ENCODE measurements at regions not wholly inside any gene's neighbourhood (a gene's known extent, or its start where the extent isn't known, plus 50 kb on each side); places are given as distances from the start of the nearest gene placed in this dataset.
"Not testable (repeated sequence)": the region's sequence is repeated elsewhere in the genome, so short reads cannot be mapped to it uniquely, and the experiment has no call there.

DNA sequence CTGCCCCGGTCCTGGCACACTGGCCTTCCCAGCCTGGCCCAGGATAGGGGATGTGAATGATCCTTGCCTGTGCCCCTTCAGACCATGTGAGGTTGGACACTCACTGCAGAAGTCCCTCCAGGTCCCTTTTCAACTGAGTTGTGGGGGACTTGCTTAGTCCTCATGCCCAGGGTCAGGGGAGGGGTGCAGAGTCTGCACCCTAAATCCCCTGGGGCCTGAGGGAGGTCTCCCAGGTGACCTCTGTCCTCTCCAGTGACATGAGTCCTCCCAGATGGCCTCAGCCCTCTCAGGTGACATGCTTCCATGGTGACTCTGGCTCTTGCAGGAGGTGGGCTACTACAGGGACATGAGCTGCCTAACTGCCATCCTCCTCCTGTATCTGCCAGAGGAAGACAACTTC, 775.1 kb downstream of the SPATA31A1 start:
- intact Hi-C loops (cut with micrococcal nuclease); DNase-seq (ENCODE audit: extremely low read depth in 1 of 4, low spot score in 3 of 4); H3K9me1 ChIP-seq (ENCODE audit: control insufficient read depth, insufficient read depth, low read length); BruUV-seq (replicated peaks); H3K36me3 ChIP-seq (ENCODE audit: control insufficient read depth, insufficient read depth, low read length); H3K4me1 ChIP-seq (replicated peaks in 1 of 2; ENCODE audit: control insufficient read depth in 2 of 2, insufficient read depth in 2 of 2, low read length in 2 of 2); H3K79me2 ChIP-seq (ENCODE audit: control insufficient read depth, insufficient read depth, low read length); POLR2A ChIA-PET; H3K4me2 ChIP-seq (ENCODE audit: insufficient read depth, low read length); H3K9ac ChIP-seq (ENCODE audit: insufficient read depth in 1 of 2, low read depth in 2 of 2, low read length in 2 of 2); CTCF ChIA-PET (ENCODE audit: low intra/inter-chr PET ratio); H3K9me3 ChIP-seq (replicated peaks; ENCODE audit: control insufficient read depth, insufficient read depth, low read depth, low read length); FAIRE-seq; H2AFZ ChIP-seq (ENCODE audit: low read depth, low read length); H3K27ac ChIP-seq (ENCODE audit: extremely low read depth, low read depth, low read length); H3K4me3 ChIP-seq; H3K27me3 ChIP-seq (ENCODE audit: control insufficient read depth in 2 of 2, insufficient read depth in 2 of 2, low read length in 2 of 2); ATAC-seq; H4K20me1 ChIP-seq (replicated peaks; ENCODE audit: control insufficient read depth, insufficient read depth, low read length): not testable (repeated sequence)
- in situ Hi-C loops (cut with MboI) = loop anchor here (25.0 kb wide), 1 partner anchor 1182 kb away; no protein-coding TSS in a partner anchor
- WGBS (ENCODE audit: insufficient coverage, low coverage, missing lambda C conversion rate) = no CpG with 5 or more reads among the region's 1 CpG

DNA sequence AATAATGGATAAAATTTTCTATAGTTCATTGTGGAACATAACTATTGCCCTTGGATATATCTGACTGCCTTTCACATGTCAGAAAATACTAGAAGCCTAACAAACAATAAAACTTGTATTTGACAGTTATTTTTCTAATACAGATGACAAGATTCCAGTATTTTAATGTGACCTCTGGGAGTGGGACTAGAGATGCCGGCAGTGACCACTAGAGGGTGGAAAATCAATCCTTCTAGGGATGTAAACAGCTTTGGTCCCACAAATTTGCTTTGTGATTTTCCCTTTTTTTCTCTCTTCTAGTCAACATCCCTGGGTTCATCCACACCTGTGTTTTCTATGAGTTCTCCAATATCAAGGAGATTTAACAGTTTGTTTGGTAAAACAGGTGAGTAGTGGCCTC, 813.7 kb downstream of the SPATA31A1 start:
- H3K4me1 ChIP-seq (replicated peaks in 1 of 2; ENCODE audit: control insufficient read depth in 2 of 2, insufficient read depth in 2 of 2, low read length in 2 of 2); H3K27ac ChIP-seq (ENCODE audit: extremely low read depth, low read depth, low read length); H3K79me2 ChIP-seq (ENCODE audit: control insufficient read depth, insufficient read depth, low read length); H3K27me3 ChIP-seq (ENCODE audit: control insufficient read depth in 2 of 2, insufficient read depth in 2 of 2, low read length in 2 of 2); BruUV-seq (replicated peaks); DNase-seq (ENCODE audit: extremely low read depth in 1 of 4, low spot score in 3 of 4); H2AFZ ChIP-seq (ENCODE audit: low read depth, low read length); in situ Hi-C loops (cut with MboI); H4K20me1 ChIP-seq (replicated peaks; ENCODE audit: control insufficient read depth, insufficient read depth, low read length); FAIRE-seq; H3K9me1 ChIP-seq (ENCODE audit: control insufficient read depth, insufficient read depth, low read length); CTCF ChIA-PET (ENCODE audit: low intra/inter-chr PET ratio); intact Hi-C loops (cut with micrococcal nuclease); H3K9me3 ChIP-seq (replicated peaks; ENCODE audit: control insufficient read depth, insufficient read depth, low read depth, low read length); H3K36me3 ChIP-seq (ENCODE audit: control insufficient read depth, insufficient read depth, low read length); H3K9ac ChIP-seq (ENCODE audit: insufficient read depth in 1 of 2, low read depth in 2 of 2, low read length in 2 of 2); H3K4me3 ChIP-seq; POLR2A ChIA-PET; H3K4me2 ChIP-seq (ENCODE audit: insufficient read depth, low read length): not testable (repeated sequence)
- no CpG with 5 or more reads among the region's 1 CpG for WGBS (ENCODE audit: insufficient coverage, low coverage, missing lambda C conversion rate)
- ATAC-seq = peak; percentile 76

DNA sequence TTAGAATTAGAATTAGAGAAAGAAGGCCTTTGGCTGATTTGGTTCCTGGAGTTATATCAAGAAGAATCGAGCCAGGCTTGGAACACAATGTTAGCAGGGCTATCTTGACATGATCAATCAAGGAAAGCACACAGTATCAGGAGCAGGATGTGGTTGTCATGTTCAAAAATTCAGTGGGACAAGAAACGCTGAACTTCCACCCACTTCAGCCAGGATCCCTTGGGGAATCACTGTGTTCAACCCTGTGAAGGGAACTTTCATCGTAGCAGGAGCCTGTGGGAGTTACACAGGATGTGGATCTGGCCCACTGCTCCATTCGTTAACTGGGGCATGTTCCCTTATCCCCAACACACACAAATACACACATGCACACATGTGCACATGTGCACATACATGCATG, 817.8 kb downstream of the SPATA31A1 start:
- H3K27ac ChIP-seq (ENCODE audit: extremely low read depth, low read depth, low read length); H3K9me3 ChIP-seq (replicated peaks; ENCODE audit: control insufficient read depth, insufficient read depth, low read depth, low read length); H3K4me3 ChIP-seq; CTCF ChIA-PET (ENCODE audit: low intra/inter-chr PET ratio); DNase-seq (ENCODE audit: extremely low read depth in 1 of 4, low spot score in 3 of 4); H2AFZ ChIP-seq (ENCODE audit: low read depth, low read length); H3K79me2 ChIP-seq (ENCODE audit: control insufficient read depth, insufficient read depth, low read length); H3K27me3 ChIP-seq (ENCODE audit: control insufficient read depth in 2 of 2, insufficient read depth in 2 of 2, low read length in 2 of 2); BruUV-seq (replicated peaks); intact Hi-C loops (cut with micrococcal nuclease); H3K9me1 ChIP-seq (ENCODE audit: control insufficient read depth, insufficient read depth, low read length); H4K20me1 ChIP-seq (replicated peaks; ENCODE audit: control insufficient read depth, insufficient read depth, low read length); H3K4me1 ChIP-seq (replicated peaks in 1 of 2; ENCODE audit: control insufficient read depth in 2 of 2, insufficient read depth in 2 of 2, low read length in 2 of 2); ATAC-seq; H3K36me3 ChIP-seq (ENCODE audit: control insufficient read depth, insufficient read depth, low read length); H3K9ac ChIP-seq (ENCODE audit: insufficient read depth in 1 of 2, low read depth in 2 of 2, low read length in 2 of 2); in situ Hi-C loops (cut with MboI); FAIRE-seq; H3K4me2 ChIP-seq (ENCODE audit: insufficient read depth, low read length); POLR2A ChIA-PET: not testable (repeated sequence)
- WGBS (ENCODE audit: insufficient coverage, low coverage, missing lambda C conversion rate) = no CpG with 5 or more reads among the region's 4 CpGs

DNA sequence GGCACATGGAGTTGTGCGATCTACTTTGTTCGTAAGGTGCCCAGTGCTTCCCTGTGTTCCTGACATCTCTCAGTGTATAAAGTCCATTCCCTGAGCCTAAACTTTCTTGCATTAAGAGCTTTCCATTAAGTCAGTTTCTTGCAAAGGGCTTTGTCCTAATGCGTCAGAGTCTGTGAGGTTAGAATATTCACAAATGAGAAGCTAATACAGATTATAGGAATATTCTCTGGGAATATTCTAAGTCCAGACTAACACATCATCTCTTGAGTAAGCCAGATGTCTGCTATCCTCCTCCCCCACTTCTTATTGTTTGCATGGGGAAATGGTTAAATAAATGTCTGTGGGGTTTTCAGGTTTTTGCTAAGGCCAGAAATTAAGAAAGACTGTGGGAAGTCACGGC, 818.6 kb downstream of the SPATA31A1 start:
- H3K4me1 ChIP-seq (replicated peaks in 1 of 2; ENCODE audit: control insufficient read depth in 2 of 2, insufficient read depth in 2 of 2, low read length in 2 of 2); DNase-seq (ENCODE audit: extremely low read depth in 1 of 4, low spot score in 3 of 4); FAIRE-seq; H3K9me3 ChIP-seq (replicated peaks; ENCODE audit: control insufficient read depth, insufficient read depth, low read depth, low read length); H3K4me2 ChIP-seq (ENCODE audit: insufficient read depth, low read length); H3K27ac ChIP-seq (ENCODE audit: extremely low read depth, low read depth, low read length); H2AFZ ChIP-seq (ENCODE audit: low read depth, low read length); ATAC-seq; H3K4me3 ChIP-seq; H3K36me3 ChIP-seq (ENCODE audit: control insufficient read depth, insufficient read depth, low read length); POLR2A ChIA-PET; H3K27me3 ChIP-seq (ENCODE audit: control insufficient read depth in 2 of 2, insufficient read depth in 2 of 2, low read length in 2 of 2); H3K9ac ChIP-seq (ENCODE audit: insufficient read depth in 1 of 2, low read depth in 2 of 2, low read length in 2 of 2); H3K79me2 ChIP-seq (ENCODE audit: control insufficient read depth, insufficient read depth, low read length); intact Hi-C loops (cut with micrococcal nuclease); CTCF ChIA-PET (ENCODE audit: low intra/inter-chr PET ratio); H3K9me1 ChIP-seq (ENCODE audit: control insufficient read depth, insufficient read depth, low read length); in situ Hi-C loops (cut with MboI); BruUV-seq (replicated peaks); H4K20me1 ChIP-seq (replicated peaks; ENCODE audit: control insufficient read depth, insufficient read depth, low read length): not testable (repeated sequence)
- 0% methylated on average over 1 of the region's 4 CpGs for WGBS (ENCODE audit: insufficient coverage, low coverage, missing lambda C conversion rate)

Measured in K562 (cell line).